ENCODE measurements at regions not wholly inside any gene's neighbourhood (a gene's known extent, or its start where the extent isn't known, plus 50 kb on each side); places are given as distances from the start of the nearest gene placed in this dataset.

DNA sequence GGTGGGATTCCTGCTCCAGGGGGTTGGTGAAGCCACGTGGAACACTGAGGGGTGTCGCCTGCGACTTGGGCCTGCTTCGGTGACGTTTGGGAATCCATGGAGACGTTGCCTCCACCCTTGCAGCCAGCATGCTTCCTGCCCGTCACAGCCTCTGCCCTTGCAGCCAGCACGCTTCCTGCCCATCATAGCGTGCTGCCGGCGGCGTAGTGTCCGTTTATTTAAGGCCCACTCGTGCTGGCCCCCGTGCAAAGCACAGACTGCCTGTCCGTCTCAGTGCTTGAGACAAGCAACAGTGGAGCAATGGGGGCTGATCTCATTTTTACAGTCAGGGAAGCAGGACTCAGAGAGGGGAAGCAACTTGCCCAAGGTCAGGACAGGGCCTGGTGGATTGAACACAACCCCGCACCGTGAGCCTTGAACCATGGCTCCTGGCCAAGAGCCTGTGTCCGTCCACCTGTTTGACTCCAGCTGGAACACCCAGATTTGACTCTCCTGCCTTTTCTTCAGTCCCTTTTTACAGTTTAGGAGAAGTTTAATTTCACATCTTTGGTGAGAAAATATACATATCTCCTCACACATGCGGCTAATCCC lies 149.6 kb downstream of the TEX29 start:
- H3K9me3 ChIP-seq (ENCODE audit: control insufficient read depth, low read depth, low read length) = no peaks in the 10 kb centered on the region
- H3K36me3 Mint-ChIP-seq (ENCODE audit: insufficient read depth in 1 of 3, low read depth in 3 of 3) = no peaks in the 10 kb centered on the region; a peak in 1 of 7 replicates
- WGBS (ENCODE audit: extremely low coverage, insufficient read length, low lambda C conversion rate) = no CpG with 5 or more reads among the region's 20 CpGs
- no peaks in the 10 kb centered on the region for H3K4me1 ChIP-seq (ENCODE audit: insufficient read depth, low read length)
- no peak overlapping the region for H2AFZ ChIP-seq (ENCODE audit: low read length)
- no peak overlapping the region for H4K91ac ChIP-seq (ENCODE audit: insufficient read length, low read depth, low read length)
- H3K14ac ChIP-seq (ENCODE audit: insufficient read depth, low read length) = no peak overlapping the region
- no peak overlapping the region for H3T11ph ChIP-seq (ENCODE audit: low read length)
- no peak overlapping the region for H4K8ac ChIP-seq (replicated peaks; ENCODE audit: insufficient read length, low read depth, low read length)
- H3K9me3 Mint-ChIP-seq = peaks cover 0 to 3% of the 10 kb centered on the region in 2 experiments; a peak in 2 of 5 replicates
- no peak overlapping the region for H4K5ac ChIP-seq (ENCODE audit: insufficient read length, low read depth, low read length)
- no peak overlapping the region for H3K9ac ChIP-seq (ENCODE audit: extremely low read depth, insufficient read length, low read length)
- DNase-seq = no peak
- H2BK20ac ChIP-seq (ENCODE audit: low read depth, low read length, poor library complexity, severe bottlenecking) = no peak overlapping the region
- no peak overlapping the region for H3K23ac ChIP-seq (ENCODE audit: insufficient read length, low read depth, low read length)
- H3K23me2 ChIP-seq (ENCODE audit: insufficient read length, low read depth, low read length, poor library complexity, severe bottlenecking) = no peaks in the 10 kb centered on the region
- no peaks in the 10 kb centered on the region for H4K20me1 ChIP-seq (ENCODE audit: control insufficient read depth, insufficient read depth, insufficient read length)
- no peaks in the 10 kb centered on the region for H3K4me1 Mint-ChIP-seq
- H2BK15ac ChIP-seq (ENCODE audit: low read depth, low read length) = no peak overlapping the region
- no peaks in the 10 kb centered on the region for H3K27me3 ChIP-seq (ENCODE audit: insufficient read depth, low read length)
- no peak overlapping the region for H3K27ac Mint-ChIP-seq
- H3K4me3 Mint-ChIP-seq = no peak overlapping the region
- H3K18ac ChIP-seq (ENCODE audit: insufficient read length, low read depth, low read length) = no peak overlapping the region
- no peak overlapping the region for H3K27ac ChIP-seq (ENCODE audit: insufficient read length, low read depth, low read length)
- TF ChIP-seq, protein P1, sequence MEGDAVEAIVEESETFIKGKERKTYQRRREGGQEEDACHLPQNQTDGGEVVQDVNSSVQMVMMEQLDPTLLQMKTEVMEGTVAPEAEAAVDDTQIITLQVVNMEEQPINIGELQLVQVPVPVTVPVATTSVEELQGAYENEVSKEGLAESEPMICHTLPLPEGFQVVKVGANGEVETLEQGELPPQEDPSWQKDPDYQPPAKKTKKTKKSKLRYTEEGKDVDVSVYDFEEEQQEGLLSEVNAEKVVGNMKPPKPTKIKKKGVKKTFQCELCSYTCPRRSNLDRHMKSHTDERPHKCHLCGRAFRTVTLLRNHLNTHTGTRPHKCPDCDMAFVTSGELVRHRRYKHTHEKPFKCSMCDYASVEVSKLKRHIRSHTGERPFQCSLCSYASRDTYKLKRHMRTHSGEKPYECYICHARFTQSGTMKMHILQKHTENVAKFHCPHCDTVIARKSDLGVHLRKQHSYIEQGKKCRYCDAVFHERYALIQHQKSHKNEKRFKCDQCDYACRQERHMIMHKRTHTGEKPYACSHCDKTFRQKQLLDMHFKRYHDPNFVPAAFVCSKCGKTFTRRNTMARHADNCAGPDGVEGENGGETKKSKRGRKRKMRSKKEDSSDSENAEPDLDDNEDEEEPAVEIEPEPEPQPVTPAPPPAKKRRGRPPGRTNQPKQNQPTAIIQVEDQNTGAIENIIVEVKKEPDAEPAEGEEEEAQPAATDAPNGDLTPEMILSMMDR (conservative IDR thresholded peaks at IDR 0.05) = no peak
- no peak overlapping the region for H2BK5ac ChIP-seq (ENCODE audit: insufficient read length, low read length)
- H3K56ac ChIP-seq (ENCODE audit: insufficient read length, low read depth, low read length) = no peak overlapping the region
- no peaks in the 10 kb centered on the region for H3K79me2 ChIP-seq (ENCODE audit: insufficient read depth, low read length)
- no peak overlapping the region for H3K4ac ChIP-seq (ENCODE audit: low read depth, low read length)
- H2BK12ac ChIP-seq (ENCODE audit: insufficient read length, low read depth, low read length) = no peak overlapping the region
- H3K4me2 ChIP-seq (ENCODE audit: insufficient read depth, insufficient read length, low read length) = no peak overlapping the region
- H2BK120ac ChIP-seq (ENCODE audit: low read depth, low read length, poor library complexity, severe bottlenecking) = no peak overlapping the region
- H3K27me3 Mint-ChIP-seq (ENCODE audit: low read depth) = peaks cover 21% of the 10 kb centered on the region
- H2AK5ac ChIP-seq (ENCODE audit: insufficient read length, low read length) = no peak overlapping the region
- H3K79me1 ChIP-seq (ENCODE audit: insufficient read depth, low read depth, low read length, poor library complexity, severe bottlenecking) = no peaks in the 10 kb centered on the region
